ENCODE measurements at regions not wholly inside any gene's neighbourhood (a gene's known extent, or its start where the extent isn't known, plus 50 kb on each side); places are given as distances from the start of the nearest gene placed in this dataset.
"Not testable (repeated sequence)": the region's sequence is repeated elsewhere in the genome, so short reads cannot be mapped to it uniquely, and the experiment has no call there.

GRCh38 chr9:29397148-29397547 is 1823.9 kb upstream of the C9orf72 start:
- no peaks in the 10 kb centered on the region for H3K9me2 ChIP-seq (replicated peaks; ENCODE audit: control insufficient read depth, low read length)
- H3K79me2 ChIP-seq (ENCODE audit: control insufficient read depth, low read length) = no peaks in the 10 kb centered on the region
- H3K4me3 ChIP-seq (ENCODE audit: low read length) = no peak overlapping the region
- H3K4me2 ChIP-seq (ENCODE audit: low read length) = no peak overlapping the region
- H3K4me1 ChIP-seq (ENCODE audit: control insufficient read depth, low read length) = no peaks in the 10 kb centered on the region
- no peaks in the 10 kb centered on the region for H3F3A ChIP-seq (ENCODE audit: control insufficient read depth, insufficient read depth)
- TF ChIP-seq EZH2phosphoT487 (IDR thresholded peaks at IDR 0.05; ENCODE audit: borderline replicate concordance, low read length) (no peak), CTCF (IDR thresholded peaks at IDR 0.05; ENCODE audit: low read depth, low read length, poor library complexity, severe bottlenecking) (no peak)
- no peaks in the 10 kb centered on the region for H3K36me3 ChIP-seq (ENCODE audit: control insufficient read depth, low read length)
- no peak overlapping the region for H3K27ac ChIP-seq (ENCODE audit: low read depth, low read length)
- H3K9me3 ChIP-seq (ENCODE audit: control insufficient read depth, insufficient read depth, low read length) = no peaks in the 10 kb centered on the region
- no peaks in the 10 kb centered on the region for H3K27me3 ChIP-seq (ENCODE audit: control insufficient read depth, low read length)
- H4K20me1 ChIP-seq (ENCODE audit: control insufficient read depth, insufficient read depth, low read depth, low read length) = no peaks in the 10 kb centered on the region

GRCh38 chr9:29416204-29416603 is 1842.9 kb upstream of the C9orf72 start:
- no peaks in the 10 kb centered on the region for H3F3A ChIP-seq (ENCODE audit: control insufficient read depth, insufficient read depth)
- no peaks in the 10 kb centered on the region for H3K9me3 ChIP-seq (ENCODE audit: control insufficient read depth, insufficient read depth, low read length)
- no peaks in the 10 kb centered on the region for H3K4me1 ChIP-seq (ENCODE audit: control insufficient read depth, low read length)
- no peaks in the 10 kb centered on the region for H4K20me1 ChIP-seq (ENCODE audit: control insufficient read depth, insufficient read depth, low read depth, low read length)
- H3K27me3 ChIP-seq (ENCODE audit: control insufficient read depth, low read length) = no peaks in the 10 kb centered on the region
- H3K79me2 ChIP-seq (ENCODE audit: control insufficient read depth, low read length) = no peaks in the 10 kb centered on the region
- no peak overlapping the region for H3K4me3 ChIP-seq (ENCODE audit: low read length)
- no peak for TF ChIP-seq CTCF (IDR thresholded peaks at IDR 0.05; ENCODE audit: low read depth, low read length, poor library complexity, severe bottlenecking)
- TF ChIP-seq EZH2phosphoT487 (IDR thresholded peaks at IDR 0.05; ENCODE audit: borderline replicate concordance, low read length) = no peak
- no peaks in the 10 kb centered on the region for H3K9me2 ChIP-seq (replicated peaks; ENCODE audit: control insufficient read depth, low read length)
- no peak overlapping the region for H3K27ac ChIP-seq (ENCODE audit: low read depth, low read length)
- no peak overlapping the region for H3K4me2 ChIP-seq (ENCODE audit: low read length)
- no peaks in the 10 kb centered on the region for H3K36me3 ChIP-seq (ENCODE audit: control insufficient read depth, low read length)

- Histone ChIP-seq H4K20me1 (ENCODE audit: control insufficient read depth, insufficient read depth, low read depth, low read length) (no peaks in the 10 kb centered on the region), H3K9me3 (ENCODE audit: control insufficient read depth, insufficient read depth, low read length) (no peaks in the 10 kb centered on the region), H3K9me2 (replicated peaks; ENCODE audit: control insufficient read depth, low read length) (no peaks in the 10 kb centered on the region), H3K4me3 (ENCODE audit: low read length) (no peak overlapping the region), H3K79me2 (ENCODE audit: control insufficient read depth, low read length) (no peaks in the 10 kb centered on the region), H3F3A (ENCODE audit: control insufficient read depth, insufficient read depth) (no peaks in the 10 kb centered on the region), H3K4me1 (ENCODE audit: control insufficient read depth, low read length) (no peaks in the 10 kb centered on the region), H3K36me3 (ENCODE audit: control insufficient read depth, low read length) (no peaks in the 10 kb centered on the region), H3K27ac (ENCODE audit: low read depth, low read length) (no peak overlapping the region), H3K27me3 (ENCODE audit: control insufficient read depth, low read length) (no peaks in the 10 kb centered on the region), H3K4me2 (ENCODE audit: low read length) (no peak overlapping the region)
- TF ChIP-seq EZH2phosphoT487 (IDR thresholded peaks at IDR 0.05; ENCODE audit: borderline replicate concordance, low read length) (no peak), CTCF (IDR thresholded peaks at IDR 0.05; ENCODE audit: low read depth, low read length, poor library complexity, severe bottlenecking) (no peak)
Measured at GRCh38 chr9:29422438-29422837, 1849.2 kb upstream of the C9orf72 start.

GRCh38 chr9:29432191-29432590 is 1858.9 kb upstream of the C9orf72 start:
- Histone ChIP-seq H3K27me3 (ENCODE audit: control insufficient read depth, low read length) (no peaks in the 10 kb centered on the region), H3K36me3 (ENCODE audit: control insufficient read depth, low read length) (no peaks in the 10 kb centered on the region), H3K79me2 (ENCODE audit: control insufficient read depth, low read length) (no peaks in the 10 kb centered on the region), H3K27ac (ENCODE audit: low read depth, low read length) (no peak overlapping the region), H3K4me3 (ENCODE audit: low read length) (no peak overlapping the region), H3K4me2 (ENCODE audit: low read length) (no peak overlapping the region), H3F3A (ENCODE audit: control insufficient read depth, insufficient read depth) (no peaks in the 10 kb centered on the region), H4K20me1 (ENCODE audit: control insufficient read depth, insufficient read depth, low read depth, low read length) (no peaks in the 10 kb centered on the region), H3K9me3 (ENCODE audit: control insufficient read depth, insufficient read depth, low read length) (no peaks in the 10 kb centered on the region), H3K4me1 (ENCODE audit: control insufficient read depth, low read length) (no peaks in the 10 kb centered on the region), H3K9me2 (replicated peaks; ENCODE audit: control insufficient read depth, low read length) (no peaks in the 10 kb centered on the region)
- TF ChIP-seq EZH2phosphoT487 (IDR thresholded peaks at IDR 0.05; ENCODE audit: borderline replicate concordance, low read length) (no peak), CTCF (IDR thresholded peaks at IDR 0.05; ENCODE audit: low read depth, low read length, poor library complexity, severe bottlenecking) (no peak)

- H3K4me3 ChIP-seq (ENCODE audit: low read length); H4K20me1 ChIP-seq (ENCODE audit: control insufficient read depth, insufficient read depth, low read depth, low read length); H3K79me2 ChIP-seq (ENCODE audit: control insufficient read depth, low read length); H3K4me2 ChIP-seq (ENCODE audit: low read length); H3K27ac ChIP-seq (ENCODE audit: low read depth, low read length); H3K4me1 ChIP-seq (ENCODE audit: control insufficient read depth, low read length); H3K9me3 ChIP-seq (ENCODE audit: control insufficient read depth, insufficient read depth, low read length); H3F3A ChIP-seq (ENCODE audit: control insufficient read depth, insufficient read depth); H3K9me2 ChIP-seq (replicated peaks; ENCODE audit: control insufficient read depth, low read length); H3K27me3 ChIP-seq (ENCODE audit: control insufficient read depth, low read length); H3K36me3 ChIP-seq (ENCODE audit: control insufficient read depth, low read length): not testable (repeated sequence)
Measured at GRCh38 chr9:29432656-29433055, 1859.4 kb upstream of the C9orf72 start.

Data from DOHH2 (cell line).